GM12878 (cell line): ENCODE measurements at regions not wholly inside any gene's neighbourhood (a gene's known extent, or its start where the extent isn't known, plus 50 kb on each side); places are given as distances from the start of the nearest gene placed in this dataset.

ENCODE experiments used
- ATAC-seq: fragments of 200-7000 bp; cut with Tn5 transposase; 3 replicates; pipeline ENCODE4 v1.9.1; 2020; ENCODE audit warnings: mild to moderate bottlenecking, moderate library complexity
- BruUV-seq: library from RNA; stranded (reverse); fragments of 400-500 nt; replicated peaks from 2 replicates; lab custom pipeline; 2021; lab: Mats Ljungman, UMichigan
- CTCF ChIA-PET: fragments of 300-600 bp; sonication (Branson Sonifier 250); formaldehyde crosslinking; extraction: SDS; loops from one replicate; lab custom pipeline; 2021; ENCODE audit warnings: inconsistent platforms; lab: Yijun Ruan, JAX
- POLR2A ChIA-PET: fragments of 350-600 bp; formaldehyde crosslinking; extraction: SDS; loops from one replicate; lab custom pipeline; 2021; ENCODE audit warnings: inconsistent platforms; lab: Charles Lee
- RAD21 ChIA-PET: fragments of 300-600 bp; sonication (Branson Sonifier 250); formaldehyde crosslinking; loops from one replicate; lab custom pipeline; 2023; ENCODE audit warnings: antibody characterized with exemption; ENCODE audit not compliant: unreplicated experiment; lab: Charles Lee
- SMC1A ChIA-PET: fragments of 300-600 bp; sonication (Branson Sonifier 250); formaldehyde crosslinking; loops from one replicate; lab custom pipeline; 2023; ENCODE audit not compliant: unreplicated experiment, uncharacterized antibody; lab: Charles Lee
- DNase-seq: peaks from one replicate; pipeline ENCODE4 v3.0.0-alpha.2; 2011; ENCODE audit warnings: low read depth, low spot score
- FAIRE-seq: peaks from 3 replicates; lab custom pipeline; 2011; peaks lifted over from hg19 to GRCh38; lab: Jason Lieb, UNC
- H2AFZ ChIP-seq: 2 replicates; pipeline ENCODE4 v1.6.0; 2011; ENCODE audit warnings: low read depth, low read length, control low read depth; ENCODE audit not compliant: control insufficient read depth
- H3K27ac ChIP-seq: 2 replicates; pipeline ENCODE4 v1.5.1; 2011; ENCODE audit warnings: control low read depth; ENCODE audit not compliant: control insufficient read depth, insufficient read depth
- H3K27me3 ChIP-seq, 2 experiments: replicated peaks in 1 of 2; 2 replicates each; pipeline versions ENCODE4 v1.6.0 to v1.6.1; 2011; ENCODE audit warnings: low read length in 1 of 2; ENCODE audit not compliant: control insufficient read depth in 2 of 2, insufficient read depth in 2 of 2
- H3K36me3 ChIP-seq, 2 experiments: 2 replicates each; pipeline ENCODE4 v1.5.1; 2011; ENCODE audit warnings: low read length in 1 of 2; ENCODE audit not compliant: control insufficient read depth in 2 of 2, insufficient read depth in 2 of 2
- H3K4me1 ChIP-seq: 2 replicates; pipeline ENCODE4 v1.6.1; 2011; ENCODE audit warnings: mild to moderate bottlenecking, low read length, moderate library complexity, mixed read lengths; ENCODE audit not compliant: control insufficient read depth, insufficient read depth
- H3K4me2 ChIP-seq: 2 replicates; pipeline ENCODE4 v1.6.0; 2011; ENCODE audit warnings: control low read depth; ENCODE audit not compliant: control insufficient read depth, insufficient read depth
- H3K4me3 ChIP-seq: fragments of 200-600 bp; sonication (generic); 2 replicates; pipeline ENCODE4 v1.5.1; 2016
- H3K79me2 ChIP-seq: 2 replicates; pipeline ENCODE4 v1.6.0; 2011; ENCODE audit warnings: low read length; ENCODE audit not compliant: control insufficient read depth, insufficient read depth
- H3K9ac ChIP-seq: 2 replicates; pipeline ENCODE4 v1.8.0; 2011; ENCODE audit warnings: low read length, control low read depth, mixed read lengths; ENCODE audit not compliant: control insufficient read depth, insufficient read depth
- H3K9me3 ChIP-seq: replicated peaks from 3 replicates; pipeline ENCODE4 v1.5.1; 2011; ENCODE audit warnings: mild to moderate bottlenecking, low read length; ENCODE audit not compliant: control insufficient read depth, insufficient read depth
- H4K20me1 ChIP-seq: 2 replicates; pipeline ENCODE4 v1.6.0; 2011; ENCODE audit not compliant: control insufficient read depth, insufficient read depth
- DPF2 ChIP-seq: fragments of 450-650 bp; IDR thresholded peaks from 2 replicates; pipeline ENCODE4 v1.6.1; 2017; ENCODE audit warnings: mild to moderate bottlenecking
- EGR1 ChIP-seq, 2 experiments: IDR thresholded peaks; 1 replicate in 1 of 2; 2 replicates in 1 of 2; pipeline ENCODE4 v1.6.1; 2011 to 2012; ENCODE audit warnings: low read depth in 2 of 2, low read length in 2 of 2, borderline replicate concordance in 1 of 2, mild to moderate bottlenecking in 1 of 2, moderate library complexity in 1 of 2
- HDAC2 ChIP-seq: fragments of 200-600 bp; sonication (generic); IDR thresholded peaks from 2 replicates; pipeline ENCODE4 v1.6.1; 2017
- KLF5 ChIP-seq: fragments of 450-650 bp; IDR thresholded peaks from 2 replicates; pipeline ENCODE4 v1.6.1; 2014; ENCODE audit warnings: mild to moderate bottlenecking; ENCODE audit not compliant: partially characterized antibody
- RBBP5 ChIP-seq: fragments of 200-600 bp; sonication (generic); conservative IDR thresholded peaks from 2 replicates; pipeline ENCODE4 v1.6.1; 2016
- TBL1XR1 ChIP-seq: IDR thresholded peaks from 2 replicates; pipeline ENCODE4 v1.6.1; 2012; ENCODE audit warnings: low read depth, low read length, improper control_type of control experiment
- YBX1 ChIP-seq: fragments of 450-650 bp; IDR thresholded peaks from 2 replicates; pipeline ENCODE4 v1.6.1; 2016; ENCODE audit warnings: antibody characterized with exemption
- ZNF217 ChIP-seq: fragments of 450-650 bp; IDR thresholded peaks from 2 replicates; pipeline ENCODE4 v1.6.1; 2017; ENCODE audit warnings: antibody characterized with exemption, mild to moderate bottlenecking
- WGBS: methylation state at CpG from one replicate; pipeline ENCODE4 v1.1.6; 2016; ENCODE audit warnings: low lambda C conversion rate; ENCODE audit not compliant: insufficient replicate concordance, insufficient coverage; ENCODE audit errors: missing lambda C conversion rate; 5-methylcytosine and 5-hydroxymethylcytosine counted together
- in situ Hi-C: fragments of 300-500 bp; cut with MboI; formaldehyde crosslinking; loops from 9 replicates; pipeline ENCODE4 v1.14.3; 2018; ENCODE audit warnings: mixed read lengths
- intact Hi-C: fragments of 100-400 bp; cut with micrococcal nuclease; formaldehyde crosslinking; loops from one replicate; pipeline ENCODE4 v1.14.2; 2022; ENCODE audit not compliant: unreplicated experiment
- TF ChIP-seq, protein P1 (sequence below): IDR thresholded peaks from 2 replicates; pipeline ENCODE4 v1.6.1; 2012; ENCODE audit warnings: improper control_type of control experiment, low read depth, low read length; ENCODE audit not compliant: insufficient replicate concordance
- TF ChIP-seq, protein P2 (sequence below): fragments of 450-650 bp; IDR thresholded peaks from 2 replicates; pipeline ENCODE4 v1.6.1; 2018; ENCODE audit warnings: borderline replicate concordance, mild to moderate bottlenecking; ENCODE audit not compliant: partially characterized antibody
- TF ChIP-seq, protein P3 (sequence below): fragments of 450-650 bp; IDR thresholded peaks from 2 replicates; pipeline ENCODE4 v1.6.1; 2017; ENCODE audit warnings: mild to moderate bottlenecking
- TF ChIP-seq, protein P4 (sequence below): fragments of 450-650 bp; IDR thresholded peaks from 2 replicates; pipeline ENCODE4 v1.6.1; 2017; ENCODE audit warnings: mild to moderate bottlenecking, low read depth, inconsistent platforms; ENCODE audit not compliant: poor library complexity, severe bottlenecking

DNA sequence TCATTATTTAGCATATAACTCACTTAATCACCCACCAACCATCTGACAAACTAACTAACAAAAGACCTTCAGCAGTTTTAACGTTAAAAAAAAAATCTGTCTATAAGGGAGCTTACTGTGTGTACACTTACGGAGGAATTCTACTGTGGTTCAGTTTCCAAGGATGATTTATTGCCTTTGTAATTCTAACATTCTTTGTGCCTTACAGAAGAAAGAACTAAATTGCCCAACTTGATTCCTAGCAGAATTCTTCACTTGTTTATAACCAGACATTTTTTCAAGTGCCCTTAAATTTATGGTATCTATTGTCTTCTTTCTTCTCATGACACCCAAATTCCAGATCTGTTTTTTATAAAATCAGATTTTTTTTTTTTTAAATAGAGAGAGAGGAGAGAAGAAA is 119.7 kb upstream of the IGSF10 start:
- DNase-seq (no peak), ATAC-seq (no peak), FAIRE-seq (no peak)
- no peaks in the 10 kb centered on the region for H3K4me1 ChIP-seq
- ChIA-PET SMC1A (interaction anchor here (0.6 kb wide), 1 partner anchor 35 kb away, joined by 3 read pairs; no protein-coding TSS in a partner anchor), RAD21 (no interaction called here), CTCF (interaction anchor here (1.4 kb wide), 1 partner anchor 14 kb away, joined by 3 read pairs; no protein-coding TSS in a partner anchor), POLR2A (interaction anchor here (0.6 kb wide), 1 partner anchor 100 kb away, joined by 3 read pairs; no protein-coding TSS in a partner anchor)
- intact Hi-C loops (no loop called here), in situ Hi-C loops (no loop called here)
- H3K79me2 ChIP-seq = no peaks in the 10 kb centered on the region
- no peaks in the 10 kb centered on the region for H3K9me3 ChIP-seq
- no peak overlapping the region for H2AFZ ChIP-seq
- H4K20me1 ChIP-seq = no peaks in the 10 kb centered on the region
- no peak overlapping the region for H3K27ac ChIP-seq
- no peaks in the 10 kb centered on the region for H3K27me3 ChIP-seq
- H3K4me2 ChIP-seq = no peak overlapping the region
- H3K36me3 ChIP-seq = no peaks in the 10 kb centered on the region
- WGBS = 43% methylated on average over 2 of the region's 2 CpGs
- no peak overlapping the region for H3K4me3 ChIP-seq
- BruUV-seq = no TSS peak
- H3K9ac ChIP-seq = no peak overlapping the region
- TF ChIP-seq EGR1 (IDR thresholded peaks at IDR 0.05; ENCODE audit: borderline replicate concordance in 1 of 2, low read depth in 2 of 2, low read length in 2 of 2) (no peak), RBBP5 (no peak), DPF2 (no peak), TBL1XR1 (no peak), KLF5 (no peak), YBX1 (no peak), HDAC2 (no peak), ZNF217 (no peak)
- TF ChIP-seq, protein P1, sequence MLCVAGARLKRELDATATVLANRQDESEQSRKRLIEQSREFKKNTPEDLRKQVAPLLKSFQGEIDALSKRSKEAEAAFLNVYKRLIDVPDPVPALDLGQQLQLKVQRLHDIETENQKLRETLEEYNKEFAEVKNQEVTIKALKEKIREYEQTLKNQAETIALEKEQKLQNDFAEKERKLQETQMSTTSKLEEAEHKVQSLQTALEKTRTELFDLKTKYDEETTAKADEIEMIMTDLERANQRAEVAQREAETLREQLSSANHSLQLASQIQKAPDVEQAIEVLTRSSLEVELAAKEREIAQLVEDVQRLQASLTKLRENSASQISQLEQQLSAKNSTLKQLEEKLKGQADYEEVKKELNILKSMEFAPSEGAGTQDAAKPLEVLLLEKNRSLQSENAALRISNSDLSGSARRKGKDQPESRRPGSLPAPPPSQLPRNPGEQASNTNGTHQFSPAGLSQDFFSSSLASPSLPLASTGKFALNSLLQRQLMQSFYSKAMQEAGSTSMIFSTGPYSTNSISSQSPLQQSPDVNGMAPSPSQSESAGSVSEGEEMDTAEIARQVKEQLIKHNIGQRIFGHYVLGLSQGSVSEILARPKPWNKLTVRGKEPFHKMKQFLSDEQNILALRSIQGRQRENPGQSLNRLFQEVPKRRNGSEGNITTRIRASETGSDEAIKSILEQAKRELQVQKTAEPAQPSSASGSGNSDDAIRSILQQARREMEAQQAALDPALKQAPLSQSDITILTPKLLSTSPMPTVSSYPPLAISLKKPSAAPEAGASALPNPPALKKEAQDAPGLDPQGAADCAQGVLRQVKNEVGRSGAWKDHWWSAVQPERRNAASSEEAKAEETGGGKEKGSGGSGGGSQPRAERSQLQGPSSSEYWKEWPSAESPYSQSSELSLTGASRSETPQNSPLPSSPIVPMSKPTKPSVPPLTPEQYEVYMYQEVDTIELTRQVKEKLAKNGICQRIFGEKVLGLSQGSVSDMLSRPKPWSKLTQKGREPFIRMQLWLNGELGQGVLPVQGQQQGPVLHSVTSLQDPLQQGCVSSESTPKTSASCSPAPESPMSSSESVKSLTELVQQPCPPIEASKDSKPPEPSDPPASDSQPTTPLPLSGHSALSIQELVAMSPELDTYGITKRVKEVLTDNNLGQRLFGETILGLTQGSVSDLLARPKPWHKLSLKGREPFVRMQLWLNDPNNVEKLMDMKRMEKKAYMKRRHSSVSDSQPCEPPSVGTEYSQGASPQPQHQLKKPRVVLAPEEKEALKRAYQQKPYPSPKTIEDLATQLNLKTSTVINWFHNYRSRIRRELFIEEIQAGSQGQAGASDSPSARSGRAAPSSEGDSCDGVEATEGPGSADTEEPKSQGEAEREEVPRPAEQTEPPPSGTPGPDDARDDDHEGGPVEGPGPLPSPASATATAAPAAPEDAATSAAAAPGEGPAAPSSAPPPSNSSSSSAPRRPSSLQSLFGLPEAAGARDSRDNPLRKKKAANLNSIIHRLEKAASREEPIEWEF = no peak
- TF ChIP-seq, protein P2, sequence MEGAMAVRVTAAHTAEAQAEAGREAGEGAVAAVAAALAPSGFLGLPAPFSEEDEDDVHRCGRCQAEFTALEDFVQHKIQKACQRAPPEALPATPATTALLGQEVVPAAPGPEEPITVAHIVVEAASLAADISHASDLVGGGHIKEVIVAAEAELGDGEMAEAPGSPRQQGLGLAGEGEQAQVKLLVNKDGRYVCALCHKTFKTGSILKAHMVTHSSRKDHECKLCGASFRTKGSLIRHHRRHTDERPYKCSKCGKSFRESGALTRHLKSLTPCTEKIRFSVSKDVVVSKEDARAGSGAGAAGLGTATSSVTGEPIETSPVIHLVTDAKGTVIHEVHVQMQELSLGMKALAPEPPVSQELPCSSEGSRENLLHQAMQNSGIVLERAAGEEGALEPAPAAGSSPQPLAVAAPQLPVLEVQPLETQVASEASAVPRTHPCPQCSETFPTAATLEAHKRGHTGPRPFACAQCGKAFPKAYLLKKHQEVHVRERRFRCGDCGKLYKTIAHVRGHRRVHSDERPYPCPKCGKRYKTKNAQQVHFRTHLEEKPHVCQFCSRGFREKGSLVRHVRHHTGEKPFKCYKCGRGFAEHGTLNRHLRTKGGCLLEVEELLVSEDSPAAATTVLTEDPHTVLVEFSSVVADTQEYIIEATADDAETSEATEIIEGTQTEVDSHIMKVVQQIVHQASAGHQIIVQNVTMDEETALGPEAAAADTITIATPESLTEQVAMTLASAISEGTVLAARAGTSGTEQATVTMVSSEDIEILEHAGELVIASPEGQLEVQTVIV = no peak
- TF ChIP-seq, protein P3, sequence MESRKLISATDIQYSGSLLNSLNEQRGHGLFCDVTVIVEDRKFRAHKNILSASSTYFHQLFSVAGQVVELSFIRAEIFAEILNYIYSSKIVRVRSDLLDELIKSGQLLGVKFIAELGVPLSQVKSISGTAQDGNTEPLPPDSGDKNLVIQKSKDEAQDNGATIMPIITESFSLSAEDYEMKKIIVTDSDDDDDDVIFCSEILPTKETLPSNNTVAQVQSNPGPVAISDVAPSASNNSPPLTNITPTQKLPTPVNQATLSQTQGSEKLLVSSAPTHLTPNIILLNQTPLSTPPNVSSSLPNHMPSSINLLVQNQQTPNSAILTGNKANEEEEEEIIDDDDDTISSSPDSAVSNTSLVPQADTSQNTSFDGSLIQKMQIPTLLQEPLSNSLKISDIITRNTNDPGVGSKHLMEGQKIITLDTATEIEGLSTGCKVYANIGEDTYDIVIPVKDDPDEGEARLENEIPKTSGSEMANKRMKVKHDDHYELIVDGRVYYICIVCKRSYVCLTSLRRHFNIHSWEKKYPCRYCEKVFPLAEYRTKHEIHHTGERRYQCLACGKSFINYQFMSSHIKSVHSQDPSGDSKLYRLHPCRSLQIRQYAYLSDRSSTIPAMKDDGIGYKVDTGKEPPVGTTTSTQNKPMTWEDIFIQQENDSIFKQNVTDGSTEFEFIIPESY = no peak
- TF ChIP-seq, protein P4, sequence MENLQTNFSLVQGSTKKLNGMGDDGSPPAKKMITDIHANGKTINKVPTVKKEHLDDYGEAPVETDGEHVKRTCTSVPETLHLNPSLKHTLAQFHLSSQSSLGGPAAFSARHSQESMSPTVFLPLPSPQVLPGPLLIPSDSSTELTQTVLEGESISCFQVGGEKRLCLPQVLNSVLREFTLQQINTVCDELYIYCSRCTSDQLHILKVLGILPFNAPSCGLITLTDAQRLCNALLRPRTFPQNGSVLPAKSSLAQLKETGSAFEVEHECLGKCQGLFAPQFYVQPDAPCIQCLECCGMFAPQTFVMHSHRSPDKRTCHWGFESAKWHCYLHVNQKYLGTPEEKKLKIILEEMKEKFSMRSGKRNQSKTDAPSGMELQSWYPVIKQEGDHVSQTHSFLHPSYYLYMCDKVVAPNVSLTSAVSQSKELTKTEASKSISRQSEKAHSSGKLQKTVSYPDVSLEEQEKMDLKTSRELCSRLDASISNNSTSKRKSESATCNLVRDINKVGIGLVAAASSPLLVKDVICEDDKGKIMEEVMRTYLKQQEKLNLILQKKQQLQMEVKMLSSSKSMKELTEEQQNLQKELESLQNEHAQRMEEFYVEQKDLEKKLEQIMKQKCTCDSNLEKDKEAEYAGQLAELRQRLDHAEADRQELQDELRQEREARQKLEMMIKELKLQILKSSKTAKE = no peak
